GM12878 (cell line): ENCODE measurements at regions not wholly inside any gene's neighbourhood (a gene's known extent, or its start where the extent isn't known, plus 50 kb on each side); places are given as distances from the start of the nearest gene placed in this dataset.

Source experiments
- ATAC-seq: fragments of 200-7000 bp; cut with Tn5 transposase; 3 replicates; pipeline ENCODE4 v1.9.1; 2020; ENCODE audit warnings: mild to moderate bottlenecking, moderate library complexity
- BruUV-seq: library from RNA; stranded (reverse); fragments of 400-500 nt; replicated peaks from 2 replicates; lab custom pipeline; 2021; lab: Mats Ljungman, UMichigan
- CTCF ChIA-PET: fragments of 300-600 bp; sonication (Branson Sonifier 250); formaldehyde crosslinking; extraction: SDS; loops from one replicate; lab custom pipeline; 2021; ENCODE audit warnings: inconsistent platforms; lab: Yijun Ruan, JAX
- POLR2A ChIA-PET: fragments of 350-600 bp; formaldehyde crosslinking; extraction: SDS; loops from one replicate; lab custom pipeline; 2021; ENCODE audit warnings: inconsistent platforms; lab: Charles Lee
- RAD21 ChIA-PET: fragments of 300-600 bp; sonication (Branson Sonifier 250); formaldehyde crosslinking; loops from one replicate; lab custom pipeline; 2023; ENCODE audit warnings: antibody characterized with exemption; ENCODE audit not compliant: unreplicated experiment; lab: Charles Lee
- SMC1A ChIA-PET: fragments of 300-600 bp; sonication (Branson Sonifier 250); formaldehyde crosslinking; loops from one replicate; lab custom pipeline; 2023; ENCODE audit not compliant: unreplicated experiment, uncharacterized antibody; lab: Charles Lee
- DNase-seq: peaks from one replicate; pipeline ENCODE4 v3.0.0-alpha.2; 2011; ENCODE audit warnings: low read depth, low spot score
- FAIRE-seq: peaks from 3 replicates; lab custom pipeline; 2011; peaks lifted over from hg19 to GRCh38; lab: Jason Lieb, UNC
- H2AFZ ChIP-seq: 2 replicates; pipeline ENCODE4 v1.6.0; 2011; ENCODE audit warnings: low read depth, low read length, control low read depth; ENCODE audit not compliant: control insufficient read depth
- H3K27ac ChIP-seq: 2 replicates; pipeline ENCODE4 v1.5.1; 2011; ENCODE audit warnings: control low read depth; ENCODE audit not compliant: control insufficient read depth, insufficient read depth
- H3K27me3 ChIP-seq, 2 experiments: replicated peaks in 1 of 2; 2 replicates each; pipeline versions ENCODE4 v1.6.0 to v1.6.1; 2011; ENCODE audit warnings: low read length in 1 of 2; ENCODE audit not compliant: control insufficient read depth in 2 of 2, insufficient read depth in 2 of 2
- H3K36me3 ChIP-seq, 2 experiments: 2 replicates each; pipeline ENCODE4 v1.5.1; 2011; ENCODE audit warnings: low read length in 1 of 2; ENCODE audit not compliant: control insufficient read depth in 2 of 2, insufficient read depth in 2 of 2
- H3K4me1 ChIP-seq: 2 replicates; pipeline ENCODE4 v1.6.1; 2011; ENCODE audit warnings: mild to moderate bottlenecking, low read length, moderate library complexity, mixed read lengths; ENCODE audit not compliant: control insufficient read depth, insufficient read depth
- H3K4me2 ChIP-seq: 2 replicates; pipeline ENCODE4 v1.6.0; 2011; ENCODE audit warnings: control low read depth; ENCODE audit not compliant: control insufficient read depth, insufficient read depth
- H3K4me3 ChIP-seq: fragments of 200-600 bp; sonication (generic); 2 replicates; pipeline ENCODE4 v1.5.1; 2016
- H3K79me2 ChIP-seq: 2 replicates; pipeline ENCODE4 v1.6.0; 2011; ENCODE audit warnings: low read length; ENCODE audit not compliant: control insufficient read depth, insufficient read depth
- H3K9ac ChIP-seq: 2 replicates; pipeline ENCODE4 v1.8.0; 2011; ENCODE audit warnings: low read length, control low read depth, mixed read lengths; ENCODE audit not compliant: control insufficient read depth, insufficient read depth
- H3K9me3 ChIP-seq: replicated peaks from 3 replicates; pipeline ENCODE4 v1.5.1; 2011; ENCODE audit warnings: mild to moderate bottlenecking, low read length; ENCODE audit not compliant: control insufficient read depth, insufficient read depth
- H4K20me1 ChIP-seq: 2 replicates; pipeline ENCODE4 v1.6.0; 2011; ENCODE audit not compliant: control insufficient read depth, insufficient read depth
- MEF2B ChIP-seq: fragments of 450-650 bp; IDR thresholded peaks from 2 replicates; pipeline ENCODE4 v1.6.1; 2018; ENCODE audit warnings: mild to moderate bottlenecking, moderate library complexity; ENCODE audit not compliant: partially characterized antibody, poor library complexity, severe bottlenecking
- MLLT1 ChIP-seq: fragments of 450-650 bp; IDR thresholded peaks from 2 replicates; pipeline ENCODE4 v1.6.1; 2016; ENCODE audit warnings: mild to moderate bottlenecking
- NFIC ChIP-seq: IDR thresholded peaks from 2 replicates; pipeline ENCODE4 v1.6.1; 2012; ENCODE audit warnings: low read depth, mild to moderate bottlenecking, inconsistent platforms, low read length, moderate library complexity
- SMAD5 ChIP-seq: IDR thresholded peaks from 2 replicates; pipeline ENCODE4 v1.6.1; 2016; ENCODE audit warnings: antibody characterized with exemption, low read depth
- SPI1 ChIP-seq: IDR thresholded peaks from 2 replicates; pipeline ENCODE4 v1.6.1; 2011; ENCODE audit warnings: low read depth, mild to moderate bottlenecking, low read length, moderate library complexity, borderline replicate concordance; ENCODE audit not compliant: insufficient read depth
- SREBF2 ChIP-seq: IDR thresholded peaks from 2 replicates; pipeline ENCODE4 v1.6.1; 2012; ENCODE audit warnings: mild to moderate bottlenecking, low read length
- ZNF207 ChIP-seq: fragments of 450-650 bp; IDR thresholded peaks from 2 replicates; pipeline ENCODE4 v1.6.1; 2014; ENCODE audit warnings: antibody characterized with exemption, mild to moderate bottlenecking, borderline replicate concordance
- ZZZ3 ChIP-seq: IDR thresholded peaks from 2 replicates; pipeline ENCODE4 v1.6.1; 2011; ENCODE audit warnings: low read depth; ENCODE audit not compliant: control insufficient read depth, insufficient read length
- in situ Hi-C: fragments of 300-500 bp; cut with MboI; formaldehyde crosslinking; loops from 9 replicates; pipeline ENCODE4 v1.14.3; 2018; ENCODE audit warnings: mixed read lengths
- intact Hi-C: fragments of 100-400 bp; cut with micrococcal nuclease; formaldehyde crosslinking; loops from one replicate; pipeline ENCODE4 v1.14.2; 2022; ENCODE audit not compliant: unreplicated experiment
- TF ChIP-seq, protein P1 (sequence below): fragments of 450-650 bp; IDR thresholded peaks from 2 replicates; pipeline ENCODE4 v1.6.1; 2017; ENCODE audit warnings: low read depth, mild to moderate bottlenecking, moderate library complexity
- TF ChIP-seq, protein P2 (sequence below): IDR thresholded peaks from 2 replicates; pipeline ENCODE4 v1.6.1; 2012; ENCODE audit warnings: low read depth, low read length, improper control_type of control experiment

- no peak for DNase-seq
- H3K79me2 ChIP-seq = no peaks in the 10 kb centered on the region
- H4K20me1 ChIP-seq = no peaks in the 10 kb centered on the region
- TF ChIP-seq ZNF207 (no peak), MEF2B (no peak), SPI1 (no peak), NFIC (no peak), SREBF2 (no peak), MLLT1 (no peak), SMAD5 (no peak), ZZZ3 (no peak)
- TF ChIP-seq, protein P1, sequence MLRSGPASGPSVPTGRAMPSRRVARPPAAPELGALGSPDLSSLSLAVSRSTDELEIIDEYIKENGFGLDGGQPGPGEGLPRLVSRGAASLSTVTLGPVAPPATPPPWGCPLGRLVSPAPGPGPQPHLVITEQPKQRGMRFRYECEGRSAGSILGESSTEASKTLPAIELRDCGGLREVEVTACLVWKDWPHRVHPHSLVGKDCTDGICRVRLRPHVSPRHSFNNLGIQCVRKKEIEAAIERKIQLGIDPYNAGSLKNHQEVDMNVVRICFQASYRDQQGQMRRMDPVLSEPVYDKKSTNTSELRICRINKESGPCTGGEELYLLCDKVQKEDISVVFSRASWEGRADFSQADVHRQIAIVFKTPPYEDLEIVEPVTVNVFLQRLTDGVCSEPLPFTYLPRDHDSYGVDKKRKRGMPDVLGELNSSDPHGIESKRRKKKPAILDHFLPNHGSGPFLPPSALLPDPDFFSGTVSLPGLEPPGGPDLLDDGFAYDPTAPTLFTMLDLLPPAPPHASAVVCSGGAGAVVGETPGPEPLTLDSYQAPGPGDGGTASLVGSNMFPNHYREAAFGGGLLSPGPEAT = no peak
- TF ChIP-seq, protein P2, sequence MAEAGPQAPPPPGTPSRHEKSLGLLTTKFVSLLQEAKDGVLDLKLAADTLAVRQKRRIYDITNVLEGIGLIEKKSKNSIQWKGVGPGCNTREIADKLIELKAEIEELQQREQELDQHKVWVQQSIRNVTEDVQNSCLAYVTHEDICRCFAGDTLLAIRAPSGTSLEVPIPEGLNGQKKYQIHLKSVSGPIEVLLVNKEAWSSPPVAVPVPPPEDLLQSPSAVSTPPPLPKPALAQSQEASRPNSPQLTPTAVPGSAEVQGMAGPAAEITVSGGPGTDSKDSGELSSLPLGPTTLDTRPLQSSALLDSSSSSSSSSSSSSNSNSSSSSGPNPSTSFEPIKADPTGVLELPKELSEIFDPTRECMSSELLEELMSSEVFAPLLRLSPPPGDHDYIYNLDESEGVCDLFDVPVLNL = no peak
- TF ChIP-seq, all 136 proteins: peak for 0
- H3K9ac ChIP-seq = no peak overlapping the region
- no peaks in the 10 kb centered on the region for H3K27me3 ChIP-seq
- CTCF ChIA-PET = interaction anchor here (0.6 kb wide), 1 partner anchor 1260 kb away, joined by 3 read pairs; no protein-coding TSS in a partner anchor
- RAD21 ChIA-PET = no interaction called here
- in situ Hi-C loops = no loop called here
- POLR2A ChIA-PET = no interaction called here
- H3K4me2 ChIP-seq = no peak overlapping the region
- no peaks in the 10 kb centered on the region for H3K4me1 ChIP-seq
- no peaks in the 10 kb centered on the region for H3K9me3 ChIP-seq
- H2AFZ ChIP-seq = no peak overlapping the region
- no peaks in the 10 kb centered on the region for H3K36me3 ChIP-seq
- H3K4me3 ChIP-seq = no peak overlapping the region
- intact Hi-C loops = no loop called here
- no peak for ATAC-seq
- BruUV-seq = no TSS peak
- no peak overlapping the region for H3K27ac ChIP-seq
- SMC1A ChIA-PET = no interaction called here
- no peak for FAIRE-seq
Measured at GRCh38 chr4:164345756-164346155, 408.2 kb upstream of the SMIM31 start.
